GDM1 (cell line): ENCODE measurements at regions not wholly inside any gene's neighbourhood (a gene's known extent, or its start where the extent isn't known, plus 50 kb on each side); places are given as distances from the start of the nearest gene placed in this dataset.

Experiments
- DNase-seq: peaks from one replicate; lab custom pipeline; 2025; lab: John Stamatoyannopoulos, UW

DNA sequence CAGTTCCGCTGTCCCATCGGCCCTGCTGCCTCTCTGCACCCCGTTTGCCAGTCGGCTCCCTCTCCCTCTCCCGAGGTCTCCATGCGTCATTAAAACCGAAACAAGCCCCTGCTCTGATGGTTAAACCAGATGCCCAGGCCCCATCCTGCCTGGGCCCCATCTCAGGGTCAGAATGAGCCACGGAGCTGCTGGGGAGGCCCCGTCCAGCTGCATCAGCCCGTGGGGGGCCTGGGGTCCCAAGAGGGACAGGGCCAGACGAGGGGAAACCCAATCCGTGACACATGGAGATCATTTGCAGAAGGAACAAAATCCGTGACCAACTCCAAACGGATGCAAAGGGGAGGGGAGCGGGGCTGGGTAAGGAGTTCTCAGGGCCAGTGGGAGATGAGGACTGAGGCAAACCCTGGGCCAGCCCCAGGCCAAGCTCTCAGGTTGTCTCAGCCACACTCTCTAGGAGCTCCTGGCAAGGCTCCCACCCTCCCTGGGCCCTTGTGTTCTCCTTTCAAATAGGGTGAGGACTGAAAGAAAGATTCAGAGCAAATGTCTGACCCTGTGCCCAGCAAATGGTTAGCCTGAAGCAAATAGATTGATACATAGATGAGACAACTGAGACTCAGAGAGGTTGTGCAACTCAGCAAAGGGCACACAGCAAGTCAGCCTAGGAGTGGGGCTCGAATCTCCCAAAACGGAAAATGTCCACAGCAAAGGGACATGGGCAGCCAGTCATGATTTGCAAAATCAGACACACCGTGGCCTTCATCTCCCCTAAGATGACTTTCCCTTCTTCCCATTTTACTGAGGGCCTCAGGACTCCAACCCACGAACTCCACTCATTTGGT, 162.1 kb downstream of the MN1 start:
- no peak for DNase-seq

GRCh38 chr22:27641049-27641795, 160.3 kb downstream of the MN1 start:
- no peak for DNase-seq

DNA sequence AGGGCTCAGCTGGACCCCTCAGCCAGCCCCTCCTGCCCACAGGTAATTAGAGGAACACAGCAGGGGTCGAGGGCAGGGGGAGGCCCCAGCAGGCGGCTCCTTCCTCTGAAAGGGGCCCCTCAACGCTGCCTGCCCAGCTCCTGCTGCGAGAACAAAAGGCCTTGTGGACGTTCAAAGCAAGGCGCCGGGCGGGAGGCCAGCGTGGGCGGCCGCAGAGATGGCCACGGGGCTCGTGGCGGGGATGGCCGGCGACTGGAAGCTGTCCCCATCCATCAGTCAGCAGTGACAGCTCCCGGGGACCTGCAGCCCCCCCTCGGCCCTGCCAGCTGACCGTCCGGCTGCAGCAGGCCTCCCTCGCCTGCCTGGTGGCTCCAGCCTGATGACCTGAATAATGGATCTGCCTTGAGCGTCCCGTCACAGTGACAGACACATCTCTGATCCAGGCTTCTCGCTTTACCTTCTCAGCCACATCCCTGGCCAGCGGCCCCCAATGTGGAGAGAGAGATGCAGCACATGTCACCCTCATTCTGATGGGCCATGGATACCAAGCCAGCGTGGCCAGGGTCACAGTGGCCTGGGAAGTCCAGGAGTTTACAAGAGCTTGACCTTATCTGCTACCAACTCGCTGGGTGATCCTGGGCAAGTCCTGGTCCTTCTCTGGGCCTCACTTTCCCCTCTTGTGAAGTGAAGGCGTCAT, 159.3 kb downstream of the MN1 start:
- no peak for DNase-seq

DNA sequence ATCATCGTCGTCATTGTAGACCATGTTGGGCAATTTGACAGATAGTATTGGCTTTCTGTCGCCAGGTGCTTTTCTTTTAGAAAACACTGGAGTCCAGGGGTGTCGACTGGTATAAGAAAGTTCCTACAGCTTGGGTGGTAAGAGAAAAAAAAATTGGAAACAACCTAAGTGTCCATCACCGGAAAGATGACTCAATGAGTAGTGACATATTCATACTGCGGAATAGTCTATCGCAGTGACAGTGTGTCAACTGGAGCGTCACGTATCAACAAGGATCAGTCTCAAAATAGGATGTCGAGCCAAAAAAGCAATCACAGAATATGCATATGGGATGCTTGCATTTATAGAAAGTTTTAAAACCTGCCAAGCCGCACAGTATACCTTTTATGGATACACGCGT, 157.6 kb downstream of the MN1 start:
- DNase-seq: no peak

DNA sequence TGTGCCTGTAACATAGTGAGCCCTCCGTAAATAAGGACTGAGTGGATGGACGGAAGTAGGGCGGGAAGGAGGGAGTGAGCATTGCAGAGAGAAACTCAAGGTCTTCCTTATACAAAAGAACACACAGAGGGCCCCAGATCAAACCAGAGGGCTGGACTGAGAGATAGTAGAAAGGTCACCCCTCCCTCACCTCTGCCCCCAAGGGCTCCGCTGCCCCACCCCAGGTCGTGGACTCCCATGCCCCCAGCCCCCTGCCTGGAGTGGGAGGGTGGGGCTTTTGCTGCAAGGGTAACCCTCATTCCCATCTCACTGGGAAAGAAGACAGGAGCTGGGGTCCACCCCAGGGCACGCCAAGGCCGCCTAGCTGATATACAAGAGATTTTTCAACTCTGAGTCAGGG, 157.0 kb downstream of the MN1 start:
- no peak for DNase-seq

DNA sequence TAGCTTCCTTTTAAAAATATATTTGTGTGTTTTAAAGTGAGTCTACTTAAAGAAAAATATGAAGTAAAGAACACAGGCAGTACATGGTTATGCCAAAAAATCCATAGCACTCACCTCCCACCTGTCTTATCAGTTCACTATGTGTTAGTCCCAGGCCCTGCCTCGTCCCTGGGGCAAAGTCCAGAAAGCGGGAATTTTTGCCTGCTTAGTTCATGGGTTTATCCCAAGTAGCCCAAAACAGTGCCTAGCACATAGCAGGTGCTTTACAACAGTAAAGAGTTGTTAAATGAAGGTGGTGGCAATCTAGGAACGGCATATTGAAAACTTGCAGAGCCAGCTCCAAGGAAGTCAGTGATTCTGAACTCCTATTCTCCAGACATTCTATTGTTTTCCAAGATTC, 154.0 kb downstream of the MN1 start:
- DNase-seq: no peak

- no peak for DNase-seq
Measured at GRCh38 chr22:27648074-27648473, 153.5 kb downstream of the MN1 start.

DNA sequence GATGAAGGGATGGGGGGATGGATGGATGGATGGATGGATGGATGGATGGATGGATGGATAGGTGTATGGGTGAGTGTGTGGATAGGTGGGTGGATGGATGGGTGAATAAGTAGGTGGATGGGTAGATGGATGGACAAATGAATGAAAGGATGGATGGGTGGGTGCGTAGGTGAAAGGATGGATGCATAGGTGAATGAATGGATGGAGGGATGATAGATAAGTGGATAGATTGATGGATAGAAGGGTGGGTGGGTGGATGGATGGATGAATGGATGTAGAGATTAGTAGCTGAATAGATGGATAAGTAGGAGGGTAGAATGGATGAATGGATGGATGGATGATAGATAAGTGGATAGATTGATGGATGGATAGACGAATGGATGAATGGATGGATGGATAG, 152.7 kb downstream of the MN1 start:
- DNase-seq: no peak

DNA sequence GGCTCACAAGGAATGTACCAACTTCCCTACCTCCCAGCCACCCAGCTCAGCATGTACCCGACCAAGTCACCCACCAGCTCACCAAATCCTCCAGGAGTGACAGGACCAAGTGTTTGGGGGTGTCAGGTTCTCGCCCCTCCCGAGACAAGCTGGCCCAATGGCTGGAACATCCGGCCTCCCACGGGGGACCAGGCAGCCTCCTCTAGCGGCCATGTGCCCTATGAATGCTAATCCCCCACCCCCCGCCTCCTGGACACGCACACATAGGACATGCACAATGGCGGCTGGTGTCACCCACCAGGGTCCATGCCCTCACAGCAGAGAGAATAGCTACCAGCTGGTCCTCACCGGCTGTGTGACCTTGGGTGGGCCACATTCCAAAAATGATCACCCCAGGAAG, 151.0 kb downstream of the MN1 start:
- no peak for DNase-seq

DNA sequence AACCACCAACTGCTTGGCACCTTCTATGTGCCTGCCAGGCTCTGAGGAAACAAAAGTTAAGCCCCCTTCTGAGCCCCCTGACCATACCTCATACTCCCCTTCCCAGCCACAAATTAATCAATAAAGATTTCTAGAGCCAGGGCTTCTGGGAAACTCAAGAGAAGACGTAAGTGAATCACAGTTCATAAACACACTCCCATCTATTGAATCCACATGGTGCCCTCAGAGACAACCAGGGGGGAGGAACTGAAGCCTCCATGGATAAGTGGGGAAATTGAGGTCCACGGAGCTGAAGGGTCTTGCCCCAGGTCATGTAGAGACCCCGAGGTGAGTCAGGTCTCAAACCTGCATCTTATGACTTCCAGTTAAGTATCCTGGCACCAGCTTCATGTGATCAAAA, 150.6 kb downstream of the MN1 start:
- DNase-seq: no peak

DNA sequence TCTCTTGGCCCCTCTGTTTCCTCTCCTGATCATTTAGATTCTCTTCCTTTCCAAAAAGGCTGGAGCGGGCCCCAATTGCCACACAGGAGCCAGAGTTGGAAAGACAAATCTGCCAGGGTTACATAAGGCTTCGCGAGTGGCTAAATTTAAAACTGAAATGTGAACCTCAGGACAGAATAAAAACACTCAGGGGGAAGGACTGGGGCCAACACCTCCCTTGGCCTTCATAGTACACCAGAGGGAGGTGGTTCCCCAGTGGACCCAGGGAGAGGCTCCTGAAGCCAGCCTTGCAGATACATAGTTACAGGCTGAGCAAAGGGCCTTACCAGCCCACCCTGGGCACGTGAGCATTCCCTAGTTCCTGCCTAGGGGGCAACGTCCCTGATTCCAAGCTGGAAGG, 150.1 kb downstream of the MN1 start:
- no peak for DNase-seq

DNA sequence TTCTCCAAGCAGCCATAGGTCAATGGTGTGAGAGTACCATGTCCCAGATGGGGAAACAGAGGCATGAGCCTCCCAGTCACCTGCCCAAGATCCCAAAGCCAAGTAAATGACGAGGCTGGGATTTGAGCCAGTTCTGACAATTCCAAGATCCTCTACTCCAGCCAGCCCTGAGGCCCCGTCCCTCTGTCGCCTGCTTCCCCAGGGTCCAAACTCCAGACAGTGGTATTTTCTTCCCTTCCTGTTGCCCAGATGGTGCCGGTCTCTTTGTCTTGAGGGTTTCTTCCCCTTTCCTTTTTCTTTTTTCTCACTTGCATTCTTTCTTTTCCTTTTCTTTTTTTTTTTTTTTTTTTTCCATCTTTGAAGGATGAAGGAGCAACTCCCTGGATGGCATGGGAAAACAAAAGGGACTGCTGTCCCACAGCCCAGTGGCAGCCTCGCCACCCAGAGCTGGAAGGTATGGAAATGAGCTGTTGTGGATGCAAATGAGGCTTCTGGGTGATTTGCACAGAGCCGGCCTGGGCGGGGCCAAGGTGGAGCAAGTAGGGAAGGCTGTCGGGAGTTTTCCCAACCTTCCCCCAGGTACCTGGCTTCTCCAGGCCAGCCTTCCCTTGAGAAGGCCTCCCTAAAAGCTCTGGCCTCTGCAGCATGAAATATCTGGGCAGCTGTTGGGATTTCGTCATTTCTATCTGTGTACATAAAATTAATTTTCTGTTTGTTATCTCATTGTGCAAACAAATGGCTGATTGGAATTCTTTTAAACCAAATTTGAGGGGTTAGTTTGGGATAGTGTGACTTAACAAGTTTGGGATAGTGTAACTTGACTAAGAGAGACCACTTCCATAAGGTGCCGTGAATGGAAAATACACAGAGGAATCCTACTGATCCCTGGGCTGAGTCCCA, 146.8 kb downstream of the MN1 start:
- DNase-seq: no peak

DNA sequence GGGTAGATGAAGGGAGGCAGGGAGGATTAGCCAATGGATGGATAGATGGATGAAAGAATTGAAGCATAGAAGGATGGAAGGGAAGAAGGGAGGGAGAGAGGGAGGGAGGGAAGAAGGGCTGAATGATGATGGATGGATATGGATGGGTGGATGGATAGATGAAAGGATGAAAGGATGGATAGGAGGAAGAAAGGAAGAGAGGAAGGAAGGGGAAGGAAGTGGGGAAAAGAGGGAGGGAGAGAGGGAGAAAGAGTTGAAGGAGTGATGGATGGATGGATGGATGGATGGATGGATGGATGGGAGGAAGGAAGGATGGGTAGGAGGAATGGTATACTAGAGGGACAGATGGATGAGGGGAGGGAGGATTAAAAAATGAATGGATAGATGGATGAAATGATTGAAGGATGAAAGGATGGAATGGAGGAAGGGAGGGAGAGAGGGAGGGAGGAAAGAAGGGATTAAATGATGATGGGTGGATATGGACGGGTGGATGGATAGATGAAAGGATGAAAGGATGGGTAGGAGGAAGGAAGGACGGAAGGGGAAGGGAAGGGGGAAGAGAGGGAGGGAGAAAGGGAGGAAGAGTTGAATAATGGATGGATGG, 145.9 kb downstream of the MN1 start:
- DNase-seq: no peak

DNA sequence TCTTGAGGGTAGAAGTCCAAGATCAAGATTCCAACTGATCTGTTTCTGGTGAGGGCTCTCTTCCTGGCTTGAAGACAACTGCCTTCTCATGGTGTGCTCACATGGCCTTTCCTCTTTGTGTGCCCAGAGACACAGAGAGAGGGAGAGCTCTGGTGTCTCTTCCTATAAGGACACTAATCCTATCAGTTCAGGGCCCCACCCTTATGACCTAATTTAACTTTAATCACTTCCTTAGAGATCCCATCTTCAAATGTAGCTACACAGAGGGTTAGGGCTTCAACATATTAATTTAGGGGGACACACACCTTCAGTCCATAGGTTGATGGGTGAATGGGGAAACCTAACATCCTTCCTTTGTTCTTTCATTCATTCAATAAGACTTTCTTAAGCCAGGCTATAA, 144.6 kb downstream of the MN1 start:
- DNase-seq: no peak

- DNase-seq: no peak
Measured at GRCh38 chr22:27660306-27660705, 141.2 kb downstream of the MN1 start.

DNA sequence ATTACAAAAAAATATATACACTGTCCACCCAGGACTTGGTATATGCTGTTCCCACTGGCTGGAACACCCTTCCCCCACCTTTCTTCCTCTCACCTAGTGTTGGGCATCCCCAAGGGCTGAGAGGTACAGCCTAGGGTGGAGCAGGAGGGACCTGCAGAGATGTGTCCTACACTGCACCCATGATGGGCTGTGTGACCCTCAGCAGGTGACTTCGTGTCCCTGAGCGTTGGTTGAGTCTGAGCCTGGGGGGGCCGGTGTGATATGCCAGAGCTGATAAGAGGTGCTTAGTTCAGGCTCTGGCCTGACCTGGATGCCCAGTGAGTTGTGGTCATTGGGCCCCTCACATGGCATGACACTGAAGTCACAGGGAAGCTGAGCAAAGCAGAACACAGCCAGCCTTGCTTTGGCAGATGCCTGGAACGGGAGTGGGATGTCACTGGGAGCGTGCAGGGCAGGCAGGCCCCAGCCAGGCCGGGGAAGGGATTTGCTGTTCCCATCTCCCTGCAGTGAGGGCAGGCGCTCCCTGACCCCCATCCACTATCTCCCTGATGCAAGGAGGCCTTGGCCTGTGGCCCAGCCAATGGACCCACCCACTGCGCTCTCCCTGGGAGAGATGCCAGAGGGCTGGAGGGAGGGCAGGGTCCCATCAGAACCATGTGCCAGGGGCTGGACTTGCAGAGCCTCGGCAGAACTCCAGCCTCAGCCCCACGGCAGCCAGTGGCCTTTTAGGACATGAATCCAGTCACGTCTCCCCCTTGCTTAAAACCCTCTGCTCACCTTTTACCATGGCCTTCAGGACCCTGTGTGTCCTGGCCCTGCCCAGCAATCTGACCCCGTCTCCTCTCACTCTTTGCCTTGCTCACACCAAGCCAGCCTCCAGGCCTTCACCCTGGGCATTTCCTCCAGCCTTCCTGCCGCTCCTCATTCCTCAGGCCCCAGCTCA, 138.9 kb downstream of the MN1 start:
- no peak for DNase-seq

- peak; percentile 20 for DNase-seq
Measured at GRCh38 chr22:27663812-27664211, 137.7 kb downstream of the MN1 start.

DNA sequence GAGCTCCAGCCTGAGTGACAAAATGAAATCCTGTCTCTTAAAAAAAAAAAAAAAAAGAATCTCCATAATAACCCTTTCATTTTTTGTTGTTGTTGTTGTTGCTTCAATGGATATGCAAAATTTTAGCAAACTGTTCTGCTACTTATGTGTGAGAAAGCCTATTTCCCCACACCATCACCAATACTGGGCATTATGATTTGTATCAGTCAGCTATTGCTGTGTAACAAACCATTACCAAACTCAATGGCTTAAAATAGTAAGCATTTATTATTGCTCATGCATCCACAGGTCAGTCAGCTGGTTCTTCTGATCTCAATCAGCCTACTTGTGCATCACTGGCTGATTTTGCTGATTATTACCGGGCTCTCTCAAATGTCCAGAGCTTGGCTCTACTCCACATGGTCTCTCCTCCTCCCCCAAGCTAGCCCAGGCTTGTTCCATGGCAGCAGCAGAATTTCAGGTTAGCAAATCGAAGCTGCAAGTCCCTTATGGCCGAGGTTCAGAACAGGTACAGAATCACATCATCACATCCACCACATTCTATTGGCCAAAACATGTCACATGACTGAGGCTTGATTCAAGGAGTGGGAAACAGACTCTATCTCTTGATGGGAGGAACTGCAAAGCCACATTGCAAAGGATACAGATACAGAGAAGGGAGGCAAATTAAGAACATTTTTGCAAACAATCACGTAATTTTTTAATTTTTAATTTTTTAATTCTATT, 135.1 kb downstream of the MN1 start:
- no peak for DNase-seq

GRCh38 chr22:27667121-27667843, 134.3 kb downstream of the MN1 start:
- DNase-seq: no peak
